ENCODE measurements at regions not wholly inside any gene's neighbourhood (a gene's known extent, or its start where the extent isn't known, plus 50 kb on each side); places are given as distances from the start of the nearest gene placed in this dataset.

GRCh38 chr17:72553051-72553755 is 432.4 kb downstream of the SOX9 start:
- Histone ChIP-seq H3K4me1 (no peaks in the 10 kb centered on the region), H3K4me3 (no peak overlapping the region), H3K27me3 (no peaks in the 10 kb centered on the region), H3K36me3 (no peaks in the 10 kb centered on the region), H3K9me3 (peaks cover 0 to 7% of the 10 kb centered on the region in 2 donors), H3K27ac (no peak overlapping the region)
- TF ChIP-seq CTCF (IDR thresholded peaks at IDR 0.05), result no peak
- DNase-seq (ENCODE audit: low spot score), result no peak

- Histone ChIP-seq H3K9me3 (peaks cover 0 to 4% of the 10 kb centered on the region in 2 donors), H3K27me3 (no peaks in the 10 kb centered on the region), H3K27ac (no peak overlapping the region), H3K4me1 (no peaks in the 10 kb centered on the region), H3K36me3 (no peaks in the 10 kb centered on the region), H3K4me3 (no peak overlapping the region)
- TF ChIP-seq CTCF (IDR thresholded peaks at IDR 0.05), result no peak
- no peak for DNase-seq (ENCODE audit: low spot score)
These were observed 433.7 kb downstream of the SOX9 start for GRCh38 chr17:72554508-72554907.

GRCh38 chr17:72555052-72555451 is 434.2 kb downstream of the SOX9 start:
- no peaks in the 10 kb centered on the region for H3K9me3 ChIP-seq
- DNase-seq (ENCODE audit: low spot score), result no peak
- H3K4me1 ChIP-seq, result no peaks in the 10 kb centered on the region
- no peak for TF ChIP-seq CTCF (IDR thresholded peaks at IDR 0.05)
- no peak overlapping the region for H3K27ac ChIP-seq
- H3K27me3 ChIP-seq, result no peaks in the 10 kb centered on the region
- no peak overlapping the region for H3K4me3 ChIP-seq
- no peaks in the 10 kb centered on the region for H3K36me3 ChIP-seq

- peak; percentile 67 for DNase-seq (ENCODE audit: low spot score)
- no peaks in the 10 kb centered on the region for H3K27me3 ChIP-seq
- H3K27ac ChIP-seq, result no peak overlapping the region
These were observed 436.4 kb downstream of the SOX9 start for GRCh38 chr17:72556944-72557826.

GRCh38 chr17:72558971-72559476 is 438.2 kb downstream of the SOX9 start:
- H3K27ac ChIP-seq, result no peak overlapping the region
- TF ChIP-seq CTCF (IDR thresholded peaks at IDR 0.05), result no peak
- H3K36me3 ChIP-seq, result no peaks in the 10 kb centered on the region
- no peaks in the 10 kb centered on the region for H3K27me3 ChIP-seq
- no peak overlapping the region for H3K4me3 ChIP-seq
- DNase-seq (ENCODE audit: low spot score), result no peak
- H3K4me1 ChIP-seq, result no peaks in the 10 kb centered on the region
- no peaks in the 10 kb centered on the region for H3K9me3 ChIP-seq

More at GRCh38 chr17:72556944-72557826, 436.4 kb downstream of the SOX9 start:
- TF ChIP-seq CTCF (IDR thresholded peaks at IDR 0.05), result peak; percentile 44 to 82
- no peaks in the 10 kb centered on the region for H3K36me3 ChIP-seq
- H3K4me3 ChIP-seq, result no peak overlapping the region
- H3K9me3 ChIP-seq, result no peaks in the 10 kb centered on the region
- no peaks in the 10 kb centered on the region for H3K4me1 ChIP-seq
